Lung (tissue), 11 donors: ENCODE measurements at regions not wholly inside any gene's neighbourhood (a gene's known extent, or its start where the extent isn't known, plus 50 kb on each side); places are given as distances from the start of the nearest gene placed in this dataset.

Source experiments
- ATAC-seq: fragments of 200-7000 bp; cut with Tn5 transposase; one replicate; pipeline ENCODE4 v1.9.1; 2020; ENCODE audit warnings: moderate number of reproducible peaks; ENCODE audit not compliant: insufficient read depth, low FRiP score
- DNase-seq, 3 donors: peaks; one replicate each; pipeline ENCODE4 v3.0.0-alpha.2; 2013 to 2017
- H3K27ac ChIP-seq, 2 donors: one replicate each; pipeline ENCODE4 v1.5.1; 2013; ENCODE audit warnings: mild to moderate bottlenecking in 2 of 2, moderate library complexity in 2 of 2, control low read depth in 1 of 2, inconsistent platforms in 1 of 2, low read depth in 1 of 2, low read length in 1 of 2
- H3K27me3 ChIP-seq, 3 donors: one replicate each; pipeline ENCODE4 v1.5.1; 2013; ENCODE audit warnings: low read length in 2 of 3; ENCODE audit not compliant: control insufficient read depth in 3 of 3, insufficient read depth in 3 of 3
- H3K36me3 ChIP-seq, 4 donors: one replicate each; pipeline ENCODE4 v1.5.1; 2013; ENCODE audit warnings: low read length in 4 of 4, mild to moderate bottlenecking in 1 of 4, moderate library complexity in 1 of 4; ENCODE audit not compliant: control insufficient read depth in 4 of 4, insufficient read depth in 4 of 4
- H3K4me1 ChIP-seq, 5 donors: one replicate each; pipeline ENCODE4 v1.5.1; 2013; ENCODE audit warnings: low read length in 5 of 5, mild to moderate bottlenecking in 2 of 5, moderate library complexity in 1 of 5; ENCODE audit not compliant: control insufficient read depth in 5 of 5, insufficient read depth in 5 of 5
- H3K4me3 ChIP-seq: one replicate; pipeline ENCODE4 v1.5.1; 2013; ENCODE audit warnings: mild to moderate bottlenecking, control low read depth, moderate library complexity
- H3K9ac ChIP-seq, 2 donors: one replicate each; pipeline ENCODE4 v1.5.1; 2013; ENCODE audit warnings: low read length in 2 of 2, control low read depth in 1 of 2; ENCODE audit not compliant: insufficient read depth in 1 of 2
- H3K9me3 ChIP-seq, 4 donors: one replicate each; pipeline ENCODE4 v1.5.1; 2013; ENCODE audit warnings: low read length in 3 of 4, mild to moderate bottlenecking in 1 of 4, moderate library complexity in 1 of 4; ENCODE audit not compliant: control insufficient read depth in 4 of 4, insufficient read depth in 3 of 4
- WGBS, 2 donors: extraction: QIAGEN DNeasy Blood & Tissue Kit; methylation state at CpG; one replicate each; pipeline ENCODE4 v1.1.7; 2013; 5-methylcytosine and 5-hydroxymethylcytosine counted together
- TF ChIP-seq, protein P1 (sequence below): IDR thresholded peaks from 2 replicates; pipeline ENCODE4 v1.5.1; 2012; ENCODE audit warnings: mild to moderate bottlenecking; ENCODE audit errors: control extremely low read depth, extremely low read depth
- donor health status: control.
- donor health status: control.
- donor health status: Bipolar disorder and iron deficiency.
- donor health status: healthy.
- donor health status: DM: yes; HTN: yes; CAD: no.

DNA sequence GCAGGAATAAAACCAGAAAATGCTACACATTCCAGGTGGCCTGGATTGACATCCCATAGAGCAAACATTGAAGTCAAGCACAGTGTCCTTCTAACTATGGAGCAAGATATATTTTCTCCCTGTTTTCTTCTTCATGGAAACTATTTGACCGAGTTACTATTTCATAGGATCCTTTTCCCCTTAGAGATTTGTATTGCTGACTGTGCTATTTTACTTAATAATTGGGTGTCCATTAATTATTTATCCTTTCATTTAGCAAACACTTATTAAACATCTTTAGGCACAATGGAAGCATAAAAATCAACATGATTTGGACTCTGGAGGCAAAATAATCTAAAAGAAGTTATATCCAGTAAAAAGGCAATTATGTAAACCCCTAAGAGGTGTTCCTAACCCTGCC lies 782.8 kb upstream of the ACVR2A start:
- 0 to 33% methylated on average over 1 of the region's 1 CpG for WGBS, 2 donors
- Histone ChIP-seq H3K27me3 (no peaks in the 10 kb centered on the region), H3K4me3 (no peak overlapping the region), H3K27ac (no peak overlapping the region), H3K9ac (no peak overlapping the region), H3K4me1 (no peaks in the 10 kb centered on the region), H3K36me3 (no peaks in the 10 kb centered on the region), H3K9me3 (peaks cover 0 to 5% (median 0%) of the 10 kb centered on the region in 4 donors)
- TF ChIP-seq, protein P1, sequence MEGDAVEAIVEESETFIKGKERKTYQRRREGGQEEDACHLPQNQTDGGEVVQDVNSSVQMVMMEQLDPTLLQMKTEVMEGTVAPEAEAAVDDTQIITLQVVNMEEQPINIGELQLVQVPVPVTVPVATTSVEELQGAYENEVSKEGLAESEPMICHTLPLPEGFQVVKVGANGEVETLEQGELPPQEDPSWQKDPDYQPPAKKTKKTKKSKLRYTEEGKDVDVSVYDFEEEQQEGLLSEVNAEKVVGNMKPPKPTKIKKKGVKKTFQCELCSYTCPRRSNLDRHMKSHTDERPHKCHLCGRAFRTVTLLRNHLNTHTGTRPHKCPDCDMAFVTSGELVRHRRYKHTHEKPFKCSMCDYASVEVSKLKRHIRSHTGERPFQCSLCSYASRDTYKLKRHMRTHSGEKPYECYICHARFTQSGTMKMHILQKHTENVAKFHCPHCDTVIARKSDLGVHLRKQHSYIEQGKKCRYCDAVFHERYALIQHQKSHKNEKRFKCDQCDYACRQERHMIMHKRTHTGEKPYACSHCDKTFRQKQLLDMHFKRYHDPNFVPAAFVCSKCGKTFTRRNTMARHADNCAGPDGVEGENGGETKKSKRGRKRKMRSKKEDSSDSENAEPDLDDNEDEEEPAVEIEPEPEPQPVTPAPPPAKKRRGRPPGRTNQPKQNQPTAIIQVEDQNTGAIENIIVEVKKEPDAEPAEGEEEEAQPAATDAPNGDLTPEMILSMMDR, result no peak
- no peak for DNase-seq
- ATAC-seq, result no peak

DNA sequence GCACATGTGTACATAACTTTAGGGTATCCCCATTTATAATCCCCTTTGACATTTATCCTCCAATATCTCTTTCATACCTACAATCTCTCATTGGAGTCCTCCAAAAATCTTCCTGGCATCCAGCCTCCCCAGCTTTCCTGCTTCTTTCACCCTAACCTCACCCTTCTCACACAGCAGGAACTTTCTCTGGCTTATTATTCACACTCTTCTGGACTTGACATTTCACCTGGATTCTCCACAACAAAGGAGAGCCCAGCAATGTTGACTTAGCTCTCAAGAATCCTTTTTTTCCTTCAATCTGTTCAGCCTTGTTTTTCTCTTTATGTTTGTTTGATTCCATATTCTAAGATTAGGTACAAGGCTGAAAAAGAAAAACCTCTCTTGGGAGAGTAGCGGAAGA lies 783.6 kb upstream of the ACVR2A start:
- Histone ChIP-seq H3K27ac (no peak overlapping the region), H3K36me3 (no peaks in the 10 kb centered on the region), H3K9me3 (peaks cover 0 to 5% (median 0%) of the 10 kb centered on the region in 4 donors), H3K9ac (no peak overlapping the region), H3K27me3 (no peaks in the 10 kb centered on the region), H3K4me1 (no peaks in the 10 kb centered on the region), H3K4me3 (no peak overlapping the region)
- no peak for ATAC-seq
- peak in 1 of 3 donors; percentile 15 for DNase-seq
- TF ChIP-seq, protein P1, result no peak
- 79 to 81% methylated on average over 1 of the region's 1 CpG for WGBS, 2 donors

DNA sequence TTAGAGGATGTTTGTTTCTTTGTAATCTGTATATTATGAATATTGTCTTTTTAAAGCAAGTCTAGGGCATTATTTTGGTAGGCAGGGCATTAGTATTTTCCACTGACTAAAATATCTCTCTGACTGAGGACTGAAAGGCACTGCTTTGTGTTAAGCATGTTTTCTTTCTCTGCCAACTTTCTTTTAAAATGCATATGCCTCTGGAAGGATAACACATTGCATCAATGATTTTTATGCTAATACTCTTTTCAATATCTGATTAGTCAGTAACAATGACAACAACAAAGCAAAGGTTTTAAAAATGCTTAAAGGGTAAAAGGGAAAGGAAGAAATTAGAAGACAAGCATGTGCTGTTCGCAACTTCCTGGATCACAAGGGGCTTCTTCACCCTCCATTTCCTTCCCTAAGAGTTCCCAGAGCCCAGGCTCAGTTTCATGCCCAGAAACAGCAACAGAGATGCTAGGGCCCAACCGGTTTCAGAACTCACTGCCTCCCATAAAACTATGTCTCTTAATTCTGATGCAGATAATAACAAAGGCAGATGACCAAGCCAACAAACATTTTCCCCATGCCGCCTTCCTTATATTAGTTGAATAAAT lies 786.8 kb upstream of the ACVR2A start:
- Histone ChIP-seq H3K36me3 (no peaks in the 10 kb centered on the region), H3K27ac (no peak overlapping the region), H3K4me3 (no peak overlapping the region), H3K9me3 (peaks cover 0 to 7% (median 0%) of the 10 kb centered on the region in 4 donors), H3K4me1 (no peaks in the 10 kb centered on the region), H3K27me3 (no peaks in the 10 kb centered on the region), H3K9ac (no peak overlapping the region)
- TF ChIP-seq, protein P1, result no peak
- ATAC-seq, result no peak
- WGBS, 2 donors, result 81 to 87% methylated on average over 3 of the region's 3 CpGs
- DNase-seq, result no peak

DNA sequence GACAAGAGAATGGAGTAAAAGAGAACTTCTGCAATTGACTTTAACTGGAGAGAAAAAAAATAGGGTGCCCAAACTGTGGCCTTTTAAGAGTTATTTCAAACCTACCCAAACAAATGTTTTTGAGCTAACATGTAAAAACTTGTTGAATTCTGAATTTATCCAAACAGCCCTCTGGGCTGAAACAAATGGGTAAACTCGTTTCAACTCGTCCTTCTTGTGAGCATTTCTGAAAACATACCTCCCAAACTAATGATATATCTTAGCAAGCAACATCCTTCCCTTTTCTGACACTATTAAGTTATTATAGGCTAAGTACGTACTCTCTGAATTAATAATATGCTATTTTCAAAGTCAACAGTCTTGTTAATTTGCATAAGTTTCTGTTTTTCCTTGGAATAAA lies 793.0 kb upstream of the ACVR2A start:
- Histone ChIP-seq H3K36me3 (no peaks in the 10 kb centered on the region), H3K9ac (no peak overlapping the region), H3K27me3 (no peaks in the 10 kb centered on the region), H3K27ac (no peak overlapping the region), H3K4me1 (peaks cover 0 to 28% (median 6%) of the 10 kb centered on the region in 5 donors), H3K9me3 (peaks cover 0 to 7% (median 0%) of the 10 kb centered on the region in 4 donors), H3K4me3 (no peak overlapping the region)
- ATAC-seq (no peak), DNase-seq (peak in 1 of 3 donors; percentile 11)
- TF ChIP-seq, protein P1, result no peak
- 76 to 81% methylated on average over 3 of the region's 3 CpGs for WGBS, 2 donors
